A549 (cell line): ENCODE measurements at regions not wholly inside any gene's neighbourhood (a gene's known extent, or its start where the extent isn't known, plus 50 kb on each side); places are given as distances from the start of the nearest gene placed in this dataset.

ENCODE experiments used
- ATAC-seq, 2 experiments: fragments of 200-7000 bp in 1 of 2; fragments of >200 bp in 1 of 2; cut with Nextera tagmentation in 1 of 2; cut with Tn5 transposase in 1 of 2; 3 replicates each; pipeline versions ENCODE4 v1.8.0 to v1.9.1; 2018 to 2020; ENCODE audit warnings: mild to moderate bottlenecking in 1 of 2, moderate library complexity in 1 of 2
- CTCF ChIA-PET: fragments of 300-600 bp; sonication (Branson Sonifier 250); formaldehyde crosslinking; extraction: SDS; loops from one replicate; lab custom pipeline; 2021; ENCODE audit warnings: antibody characterized with exemption, inconsistent platforms; lab: Yijun Ruan, JAX
- POLR2A ChIA-PET: fragments of 350-600 bp; formaldehyde crosslinking; extraction: SDS; loops from one replicate; lab custom pipeline; 2021; ENCODE audit warnings: antibody characterized with exemption, inconsistent platforms; lab: Yijun Ruan, JAX
- DNase-seq, 2 experiments: peaks; one replicate each; pipeline versions ENCODE4 v3.0.0 to v3.0.0-alpha.2; 2011 to 2016; ENCODE audit warnings: low read depth in 1 of 2, low spot score in 1 of 2
- FAIRE-seq: peaks from 2 replicates; lab custom pipeline; 2011; peaks lifted over from hg19 to GRCh38; lab: Jason Lieb, UNC
- H3K27ac ChIP-seq, 2 experiments: fragments of >200 bp; sonication (Bioruptor Twin); formaldehyde crosslinking; 3 replicates each; pipeline ENCODE4 v1.5.1; 2016 to 2017
- H3K4me1 ChIP-seq: fragments of >200 bp; sonication (Bioruptor Twin); formaldehyde crosslinking; 3 replicates; pipeline ENCODE4 v1.6.1; 2016
- H3K4me2 ChIP-seq: fragments of >200 bp; sonication (Bioruptor Twin); formaldehyde crosslinking; 3 replicates; pipeline ENCODE4 v1.6.1; 2016
- H3K4me3 ChIP-seq: fragments of >200 bp; sonication (Bioruptor Twin); formaldehyde crosslinking; 3 replicates; pipeline ENCODE4 v1.5.1; 2016
- H3K9me3 ChIP-seq: fragments of >200 bp; sonication (Bioruptor Twin); formaldehyde crosslinking; 3 replicates; pipeline ENCODE4 v1.6.1; 2016
- ATOH8 ChIP-seq: fragments of 250-450 bp; sonication (Bioruptor Pico); IDR thresholded peaks from 2 replicates; pipeline ENCODE4 v1.5.0; 2020; ENCODE audit warnings: low read depth, mild to moderate bottlenecking, moderate library complexity
- BCL3 ChIP-seq: fragments of >200 bp; sonication (Bioruptor Twin); formaldehyde crosslinking; IDR thresholded peaks from 3 replicates; pipeline ENCODE4 v1.6.1; 2016
- CEBPB ChIP-seq, 2 experiments: fragments of >200 bp in 1 of 2; sonication (Bioruptor Twin) in 1 of 2; formaldehyde crosslinking in 1 of 2; IDR thresholded peaks; 2 replicates each; pipeline ENCODE4 v1.6.1; 2012 to 2016
- EHMT2 ChIP-seq: fragments of 200-600 bp; sonication (generic); IDR thresholded peaks from 2 replicates; pipeline ENCODE4 v1.6.1; 2016; ENCODE audit warnings: antibody characterized with exemption, low read depth, mild to moderate bottlenecking, moderate library complexity
- EP300 ChIP-seq, 2 experiments: fragments of >200 bp; sonication (Bioruptor Twin); formaldehyde crosslinking; IDR thresholded peaks; 2 replicates in 1 of 2; 3 replicates in 1 of 2; pipeline ENCODE4 v1.6.1; 2016 to 2017
- ESRRA ChIP-seq: fragments of 150-350 bp; IDR thresholded peaks from 2 replicates; pipeline ENCODE4 v1.6.1; 2014; ENCODE audit warnings: mild to moderate bottlenecking, low read length, borderline replicate concordance
- FOSB ChIP-seq: fragments of 250-450 bp; sonication (Bioruptor Pico); IDR thresholded peaks from 2 replicates; pipeline ENCODE4 v1.5.0; 2020; ENCODE audit warnings: mild to moderate bottlenecking, moderate library complexity
- FOXS1 ChIP-seq: fragments of 250-450 bp; sonication (Bioruptor Pico); IDR thresholded peaks from 2 replicates; pipeline ENCODE4 v1.5.0; 2020; ENCODE audit warnings: mild to moderate bottlenecking, moderate library complexity
- GATA3 ChIP-seq: IDR thresholded peaks from 2 replicates; pipeline ENCODE4 v1.6.1; 2012; ENCODE audit warnings: borderline replicate concordance
- HDAC2 ChIP-seq: fragments of 200-600 bp; sonication (generic); IDR thresholded peaks from 2 replicates; pipeline ENCODE4 v1.6.1; 2016
- HOXB13 ChIP-seq: fragments of 250-450 bp; sonication (Bioruptor Pico); IDR thresholded peaks from 2 replicates; pipeline ENCODE4 v1.5.0; 2020; ENCODE audit warnings: low read depth, mild to moderate bottlenecking, moderate library complexity
- HOXB5 ChIP-seq: fragments of 250-450 bp; sonication (Bioruptor Pico); IDR thresholded peaks from 2 replicates; pipeline ENCODE4 v1.5.0; 2020; ENCODE audit warnings: mild to moderate bottlenecking, moderate library complexity
- JUN ChIP-seq, 2 experiments: fragments of >200 bp; sonication (Bioruptor Twin); formaldehyde crosslinking; IDR thresholded peaks; 2 replicates in 1 of 2; 3 replicates in 1 of 2; pipeline ENCODE4 v1.6.1; 2016 to 2017
- NFE2L2 ChIP-seq: fragments of 150-350 bp; conservative IDR thresholded peaks from 2 replicates; pipeline ENCODE4 v1.6.1; 2014; ENCODE audit warnings: low read length
- NR3C1 ChIP-seq: fragments of >200 bp; sonication (Bioruptor Twin); formaldehyde crosslinking; IDR thresholded peaks from 3 replicates; pipeline ENCODE4 v1.6.1; 2017
- PHF8 ChIP-seq: fragments of 200-600 bp; sonication (generic); IDR thresholded peaks from 2 replicates; pipeline ENCODE4 v1.6.1; 2016; ENCODE audit warnings: low read depth, mild to moderate bottlenecking, antibody characterized with exemption, moderate library complexity, borderline replicate concordance
- RAD21 ChIP-seq, 2 experiments: fragments of >200 bp in 1 of 2; sonication (Bioruptor Twin) in 1 of 2; formaldehyde crosslinking in 1 of 2; IDR thresholded peaks in 1 of 2; conservative IDR thresholded peaks in 1 of 2; 2 replicates in 1 of 2; 3 replicates in 1 of 2; pipeline ENCODE4 v1.6.1; 2012 to 2018; ENCODE audit warnings: inconsistent platforms in 1 of 2
- RFX5 ChIP-seq: fragments of 450-650 bp; IDR thresholded peaks from 2 replicates; pipeline ENCODE4 v1.7.1; 2014; ENCODE audit warnings: antibody characterized with exemption, mild to moderate bottlenecking, moderate library complexity
- RNF2 ChIP-seq: fragments of 200-600 bp; sonication (generic); IDR thresholded peaks from 2 replicates; pipeline ENCODE4 v1.6.1; 2016; ENCODE audit warnings: low read depth, mild to moderate bottlenecking, antibody characterized with exemption, moderate library complexity, borderline replicate concordance
- SMC3 ChIP-seq: fragments of >200 bp; sonication (Bioruptor Twin); formaldehyde crosslinking; IDR thresholded peaks from 3 replicates; pipeline ENCODE4 v1.6.1; 2018; ENCODE audit warnings: inconsistent platforms
- SREBF2 ChIP-seq: fragments of 450-650 bp; IDR thresholded peaks from 2 replicates; pipeline ENCODE4 v1.6.1; 2014; ENCODE audit warnings: mild to moderate bottlenecking, moderate library complexity
- TP53 ChIP-seq: fragments of 250-450 bp; sonication (Bioruptor Pico); IDR thresholded peaks from 2 replicates; pipeline ENCODE4 v1.5.0; 2021; ENCODE audit warnings: mild to moderate bottlenecking, moderate library complexity
- WGBS: methylation state at CpG from one replicate; pipeline ENCODE4 v1.1.6; 2017; ENCODE audit errors: missing lambda C conversion rate; 5-methylcytosine and 5-hydroxymethylcytosine counted together
- TF ChIP-seq, protein P1 (sequence below): IDR thresholded peaks from 2 replicates; pipeline ENCODE4 v1.6.1; 2012
- TF ChIP-seq, protein P2 (sequence below): fragments of 150-350 bp; IDR thresholded peaks from 2 replicates; pipeline ENCODE4 v1.6.1; 2014; ENCODE audit warnings: low read depth, mild to moderate bottlenecking, low read length
- TF ChIP-seq, protein P3 (sequence below): fragments of >200 bp; sonication (Bioruptor Twin); formaldehyde crosslinking; IDR thresholded peaks from 3 replicates; pipeline ENCODE4 v1.5.1; 2016

- DNase-seq: peak in 1 of 2 experiments; percentile 72
- CTCF ChIA-PET: no interaction called here
- WGBS: 7% methylated on average over 1 of the region's 1 CpG
- H3K4me3 ChIP-seq: no peak overlapping the region
- TF ChIP-seq SMC3 (0 out of 3 replicates have a peak, but pooled peaks have one; percentile 19), EP300 (IDR thresholded peaks at IDR 0.05) (peak in 1 of 2 experiments; percentile 40; a peak in 1 of 5 replicates), GATA3 (peak; percentile 65), RAD21 (conservative IDR thresholded peaks at IDR 0.05 in 1 of 2, IDR thresholded peaks at IDR 0.05 in 1 of 2) (peak in 1 of 2 experiments; percentile 41; a peak in 3 of 5 replicates), NFE2L2 (no peak), BCL3 (no peak), JUN (IDR thresholded peaks at IDR 0.05) (peak in 1 of 2 experiments; percentile 55; a peak in 1 of 5 replicates), FOXS1 (CRISPR knock-in tag) (no peak)
- TF ChIP-seq, protein P1, sequence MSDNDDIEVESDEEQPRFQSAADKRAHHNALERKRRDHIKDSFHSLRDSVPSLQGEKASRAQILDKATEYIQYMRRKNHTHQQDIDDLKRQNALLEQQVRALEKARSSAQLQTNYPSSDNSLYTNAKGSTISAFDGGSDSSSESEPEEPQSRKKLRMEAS: no peak
- TF ChIP-seq, all 56 proteins: peak for 5
- POLR2A ChIA-PET: no interaction called here
- peak overlapping the region; percentile 65 for H3K4me2 ChIP-seq
- FAIRE-seq (no peak), ATAC-seq (peak in 1 of 2 experiments; percentile 72; a peak in 3 of 6 replicates)
- H3K9me3 ChIP-seq: no peaks in the 10 kb centered on the region
- H3K27ac ChIP-seq: peak overlapping the region; percentile 3 to 32; a peak in 3 of 6 replicates
- H3K4me1 ChIP-seq: peaks cover 41% of the 10 kb centered on the region
These were observed 272.8 kb downstream of the RND3 start for GRCh38 chr2:150214626-150215025.

DNA sequence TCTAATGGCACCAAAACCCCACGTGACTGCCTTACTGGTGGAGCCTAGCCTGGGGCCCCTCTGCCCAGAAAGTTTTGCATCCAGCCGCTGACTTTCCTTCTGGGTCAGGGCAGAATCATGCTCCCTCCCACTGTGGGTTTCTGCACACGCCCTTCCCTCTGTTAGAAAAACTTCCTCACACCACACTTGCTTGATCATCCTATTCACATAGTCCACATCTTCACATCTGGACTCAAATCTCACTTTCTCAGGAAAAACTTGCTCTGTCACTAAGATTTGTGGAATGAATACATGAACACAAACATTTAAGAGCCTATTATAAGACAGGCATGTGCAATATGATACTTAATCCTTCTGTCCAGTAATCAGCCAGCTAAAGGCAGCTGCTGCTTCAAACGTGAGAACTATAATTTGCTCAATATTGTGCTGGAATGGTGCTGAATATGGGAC is 274.7 kb downstream of the RND3 start:
- H3K9me3 ChIP-seq: no peaks in the 10 kb centered on the region
- peak overlapping the region in 1 of 2 experiments; percentile 35; a peak in 3 of 6 replicates for H3K27ac ChIP-seq
- 77% methylated on average over 4 of the region's 4 CpGs for WGBS
- H3K4me3 ChIP-seq: no peak overlapping the region
- CTCF ChIA-PET: no interaction called here
- TF ChIP-seq, protein P2, sequence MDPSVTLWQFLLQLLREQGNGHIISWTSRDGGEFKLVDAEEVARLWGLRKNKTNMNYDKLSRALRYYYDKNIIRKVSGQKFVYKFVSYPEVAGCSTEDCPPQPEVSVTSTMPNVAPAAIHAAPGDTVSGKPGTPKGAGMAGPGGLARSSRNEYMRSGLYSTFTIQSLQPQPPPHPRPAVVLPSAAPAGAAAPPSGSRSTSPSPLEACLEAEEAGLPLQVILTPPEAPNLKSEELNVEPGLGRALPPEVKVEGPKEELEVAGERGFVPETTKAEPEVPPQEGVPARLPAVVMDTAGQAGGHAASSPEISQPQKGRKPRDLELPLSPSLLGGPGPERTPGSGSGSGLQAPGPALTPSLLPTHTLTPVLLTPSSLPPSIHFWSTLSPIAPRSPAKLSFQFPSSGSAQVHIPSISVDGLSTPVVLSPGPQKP: no peak
- no peak for TF ChIP-seq RNF2
- TF ChIP-seq EHMT2: no peak
- FAIRE-seq: no peak
- no peak for DNase-seq
- POLR2A ChIA-PET: no interaction called here
- no peak overlapping the region for H3K4me2 ChIP-seq
- ATAC-seq: no peak
- H3K4me1 ChIP-seq: peaks cover 47% of the 10 kb centered on the region

GRCh38 chr2:150211164-150211631 is 276.3 kb downstream of the RND3 start:
- Histone ChIP-seq H3K4me1 (peaks cover 47% of the 10 kb centered on the region), H3K4me2 (peak overlapping the region; percentile 22; the same call in 2 of the 3 replicates), H3K4me3 (no peak overlapping the region), H3K9me3 (no peaks in the 10 kb centered on the region), H3K27ac (peak overlapping the region in 1 of 2 experiments; percentile 30; a peak in 2 of 6 replicates)
- FAIRE-seq (no peak), ATAC-seq (no peak), DNase-seq (no peak)
- TF ChIP-seq ATOH8 (no peak), CEBPB (IDR thresholded peaks at IDR 0.05) (peak; percentile 17 to 23; a peak in 2 of 4 replicates)
- CTCF ChIA-PET: no interaction called here
- POLR2A ChIA-PET: no interaction called here

- FAIRE-seq (no peak), DNase-seq (no peak)
- H3K4me2 ChIP-seq: no peak overlapping the region
These were observed 277.7 kb downstream of the RND3 start for GRCh38 chr2:150209746-150210145.

More at GRCh38 chr2:150209746-150210145, 277.7 kb downstream of the RND3 start:
- no peak for ATAC-seq
- CTCF ChIA-PET: no interaction called here
- Histone ChIP-seq H3K27ac (no peak overlapping the region), H3K4me3 (no peak overlapping the region)
- POLR2A ChIA-PET: no interaction called here
- TF ChIP-seq FOSB (CRISPR knock-in tag) (no peak), HOXB13 (CRISPR knock-in tag) (no peak), TP53 (CRISPR knock-in tag) (no peak), ESRRA (no peak), NR3C1 (no peak), PHF8 (no peak), HDAC2 (no peak), ATOH8 (no peak), HOXB5 (CRISPR knock-in tag) (no peak), EP300 (IDR thresholded peaks at IDR 0.05) (no peak), RFX5 (no peak), JUN (IDR thresholded peaks at IDR 0.05) (no peak), SREBF2 (no peak), EHMT2 (no peak)
- TF ChIP-seq, protein P3, sequence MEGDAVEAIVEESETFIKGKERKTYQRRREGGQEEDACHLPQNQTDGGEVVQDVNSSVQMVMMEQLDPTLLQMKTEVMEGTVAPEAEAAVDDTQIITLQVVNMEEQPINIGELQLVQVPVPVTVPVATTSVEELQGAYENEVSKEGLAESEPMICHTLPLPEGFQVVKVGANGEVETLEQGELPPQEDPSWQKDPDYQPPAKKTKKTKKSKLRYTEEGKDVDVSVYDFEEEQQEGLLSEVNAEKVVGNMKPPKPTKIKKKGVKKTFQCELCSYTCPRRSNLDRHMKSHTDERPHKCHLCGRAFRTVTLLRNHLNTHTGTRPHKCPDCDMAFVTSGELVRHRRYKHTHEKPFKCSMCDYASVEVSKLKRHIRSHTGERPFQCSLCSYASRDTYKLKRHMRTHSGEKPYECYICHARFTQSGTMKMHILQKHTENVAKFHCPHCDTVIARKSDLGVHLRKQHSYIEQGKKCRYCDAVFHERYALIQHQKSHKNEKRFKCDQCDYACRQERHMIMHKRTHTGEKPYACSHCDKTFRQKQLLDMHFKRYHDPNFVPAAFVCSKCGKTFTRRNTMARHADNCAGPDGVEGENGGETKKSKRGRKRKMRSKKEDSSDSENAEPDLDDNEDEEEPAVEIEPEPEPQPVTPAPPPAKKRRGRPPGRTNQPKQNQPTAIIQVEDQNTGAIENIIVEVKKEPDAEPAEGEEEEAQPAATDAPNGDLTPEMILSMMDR: no peak
- TF ChIP-seq, all 56 proteins: peak for 0
- Histone ChIP-seq H3K4me1 (peaks cover 44% of the 10 kb centered on the region), H3K9me3 (no peaks in the 10 kb centered on the region)
- WGBS: 59% methylated on average over 2 of the region's 2 CpGs
